PC-9 (cell line): ENCODE measurements at regions not wholly inside any gene's neighbourhood (a gene's known extent, or its start where the extent isn't known, plus 50 kb on each side); places are given as distances from the start of the nearest gene placed in this dataset.

ENCODE experiments used
- BruUV-seq: library from RNA; stranded (reverse); fragments of 400-500 nt; replicated peaks from 2 replicates; lab custom pipeline; 2021; lab: Mats Ljungman, UMichigan
- CTCF ChIA-PET: fragments of 300-600 bp; sonication (Branson Sonifier 250); formaldehyde crosslinking; loops from one replicate; lab custom pipeline; 2022; ENCODE audit warnings: antibody characterized with exemption; lab: Charles Lee
- POLR2A ChIA-PET: fragments of 300-600 bp; sonication (Branson Sonifier 250); formaldehyde crosslinking; loops from one replicate; lab custom pipeline; 2022; ENCODE audit warnings: antibody characterized with exemption; ENCODE audit not compliant: unreplicated experiment; lab: Charles Lee
- DNase-seq, 2 experiments: peaks; one replicate each; pipeline versions ENCODE4 v3.0.0 to v3.0.0-alpha.2; 2015 to 2022; ENCODE audit warnings: mixed read lengths in 1 of 2
- H2AFZ ChIP-seq: fragments of 200-600 bp; sonication (generic); 2 replicates; pipeline ENCODE4 v1.8.1; 2017; ENCODE audit warnings: antibody characterized with exemption
- H3F3A ChIP-seq: fragments of 200-600 bp; sonication (generic); 2 replicates; pipeline ENCODE4 v1.8.1; 2017; ENCODE audit warnings: antibody characterized with exemption, mild to moderate bottlenecking, low read depth; ENCODE audit not compliant: insufficient read depth
- H3K27ac ChIP-seq: fragments of 200-600 bp; sonication (generic); 2 replicates; pipeline ENCODE4 v1.6.1; 2016; ENCODE audit warnings: mixed run types
- H3K27me3 ChIP-seq: fragments of 200-600 bp; sonication (generic); 2 replicates; pipeline ENCODE4 v1.6.1; 2016; ENCODE audit warnings: low read depth, mixed run types; ENCODE audit not compliant: insufficient read depth
- H3K36me3 ChIP-seq: fragments of 200-600 bp; sonication (generic); 2 replicates; pipeline ENCODE4 v1.6.1; 2016; ENCODE audit warnings: low read depth, mixed run types
- H3K4me1 ChIP-seq: fragments of 200-600 bp; sonication (generic); replicated peaks from 2 replicates; pipeline ENCODE4 v1.6.1; 2016; ENCODE audit warnings: mixed run types; ENCODE audit not compliant: insufficient read depth
- H3K4me2 ChIP-seq: fragments of 200-600 bp; sonication (generic); 2 replicates; pipeline ENCODE4 v1.6.1; 2017; ENCODE audit warnings: mixed run types
- H3K4me3 ChIP-seq: fragments of 200-600 bp; sonication (generic); 2 replicates; pipeline ENCODE4 v1.6.1; 2016; ENCODE audit warnings: mixed run types
- H3K79me2 ChIP-seq: fragments of 200-600 bp; sonication (generic); 2 replicates; pipeline ENCODE4 v1.6.1; 2017; ENCODE audit warnings: low read depth, mixed run types
- H3K9me2 ChIP-seq: fragments of 200-600 bp; sonication (generic); 2 replicates; pipeline ENCODE4 v1.8.1; 2017; ENCODE audit warnings: mild to moderate bottlenecking; ENCODE audit not compliant: insufficient read depth
- H3K9me3 ChIP-seq: fragments of 200-600 bp; sonication (generic); 2 replicates; pipeline ENCODE4 v1.8.1; 2016; ENCODE audit warnings: low read depth; ENCODE audit not compliant: insufficient read depth
- H4K20me1 ChIP-seq: fragments of 200-600 bp; sonication (generic); 2 replicates; pipeline ENCODE4 v1.8.1; 2017; ENCODE audit not compliant: insufficient read depth
- CTCF ChIP-seq: fragments of 200-600 bp; sonication (generic); conservative IDR thresholded peaks from 2 replicates; pipeline ENCODE4 v1.6.1; 2017; ENCODE audit warnings: mixed run types, antibody characterized with exemption, mild to moderate bottlenecking, moderate library complexity
- EZH2 ChIP-seq: fragments of 200-600 bp; sonication (generic); IDR thresholded peaks from 2 replicates; pipeline ENCODE4 v1.8.0; 2017; ENCODE audit warnings: antibody characterized with exemption, low read depth
- intact Hi-C: fragments of 100-400 bp; cut with micrococcal nuclease; formaldehyde crosslinking; loops from one replicate; pipeline ENCODE4 v1.10.0; 2022; ENCODE audit not compliant: unreplicated experiment

- H3F3A ChIP-seq: no peaks in the 10 kb centered on the region
- no TSS peak for BruUV-seq
These were observed 394.4 kb upstream of the TBX3 start for GRCh38 chr12:115078334-115078733.

GRCh38 chr12:115075552-115076170, 391.7 kb upstream of the TBX3 start:
- no TSS peak for BruUV-seq

More at GRCh38 chr12:115078334-115078733, 394.4 kb upstream of the TBX3 start:
- intact Hi-C loops: no loop called here
- no peaks in the 10 kb centered on the region for H3K79me2 ChIP-seq
- CTCF ChIA-PET: no interaction called here
- DNase-seq: no peak
- H3K4me3 ChIP-seq: no peak overlapping the region
- no peak overlapping the region for H3K27ac ChIP-seq
- no peaks in the 10 kb centered on the region for H3K9me3 ChIP-seq
- H3K4me1 ChIP-seq: no peaks in the 10 kb centered on the region
- no peak overlapping the region for H2AFZ ChIP-seq
- TF ChIP-seq CTCF: no peak
- no peak for TF ChIP-seq EZH2
- no peaks in the 10 kb centered on the region for H3K9me2 ChIP-seq
- H3K4me2 ChIP-seq: no peak overlapping the region
- H3K36me3 ChIP-seq: no peaks in the 10 kb centered on the region
- H3K27me3 ChIP-seq: peaks cover 39% of the 10 kb centered on the region; the same call in 1 of the 2 replicates
- H4K20me1 ChIP-seq: no peaks in the 10 kb centered on the region
- POLR2A ChIA-PET: no interaction called here

GRCh38 chr12:115074617-115075016, 390.6 kb upstream of the TBX3 start:
- no peaks in the 10 kb centered on the region for H3K36me3 ChIP-seq
- H3K27me3 ChIP-seq: peaks cover 41% of the 10 kb centered on the region; the same call in 1 of the 2 replicates
- H3K4me3 ChIP-seq: no peak overlapping the region
- ChIA-PET CTCF (no interaction called here), POLR2A (no interaction called here)
- no peak for TF ChIP-seq EZH2
- no peak for TF ChIP-seq CTCF
- H4K20me1 ChIP-seq: no peaks in the 10 kb centered on the region
- H3F3A ChIP-seq: no peaks in the 10 kb centered on the region
- H2AFZ ChIP-seq: no peak overlapping the region
- H3K27ac ChIP-seq: no peak overlapping the region
- no TSS peak for BruUV-seq
- H3K79me2 ChIP-seq: no peaks in the 10 kb centered on the region
- DNase-seq: no peak
- no peaks in the 10 kb centered on the region for H3K4me1 ChIP-seq
- intact Hi-C loops: no loop called here
- H3K9me2 ChIP-seq: no peaks in the 10 kb centered on the region
- no peak overlapping the region for H3K4me2 ChIP-seq
- no peaks in the 10 kb centered on the region for H3K9me3 ChIP-seq

More at GRCh38 chr12:115075552-115076170, 391.7 kb upstream of the TBX3 start:
- H3K79me2 ChIP-seq: no peaks in the 10 kb centered on the region
- H3K27me3 ChIP-seq: peaks cover 41% of the 10 kb centered on the region; the same call in 1 of the 2 replicates
- no peak overlapping the region for H3K4me2 ChIP-seq
- H3K36me3 ChIP-seq: no peaks in the 10 kb centered on the region
- no peaks in the 10 kb centered on the region for H3K4me1 ChIP-seq
- H3K27ac ChIP-seq: no peak overlapping the region
- no peak overlapping the region for H2AFZ ChIP-seq
- DNase-seq: no peak
- H3K9me2 ChIP-seq: no peaks in the 10 kb centered on the region
- ChIA-PET POLR2A (no interaction called here), CTCF (no interaction called here)
- H3F3A ChIP-seq: no peaks in the 10 kb centered on the region
- H3K4me3 ChIP-seq: no peak overlapping the region
- TF ChIP-seq EZH2 (no peak), CTCF (no peak)
- no peaks in the 10 kb centered on the region for H4K20me1 ChIP-seq
- intact Hi-C loops: no loop called here
- H3K9me3 ChIP-seq: no peaks in the 10 kb centered on the region
